K562 (cell line): ENCODE measurements at regions not wholly inside any gene's neighbourhood (a gene's known extent, or its start where the extent isn't known, plus 50 kb on each side); places are given as distances from the start of the nearest gene placed in this dataset.

Source experiments
- ATAC-seq: fragments of 200-7000 bp; cut with Tn5 transposase; 3 replicates; pipeline ENCODE4 v1.9.1; 2020; ENCODE audit warnings: moderate library complexity
- BruUV-seq: library from RNA; stranded (reverse); fragments of 400-500 nt; replicated peaks from 2 replicates; lab custom pipeline; 2021; lab: Mats Ljungman, UMichigan
- CTCF ChIA-PET: fragments of 300-600 bp; formaldehyde crosslinking; extraction: SDS; loops from one replicate; lab custom pipeline; 2021; ENCODE audit warnings: low intra/inter-chr PET ratio; lab: Yijun Ruan, JAX
- POLR2A ChIA-PET: fragments of 300-600, 350-650 bp; sonication (Branson Sonifier 250); formaldehyde crosslinking; extraction: SDS; loops from one replicate; lab custom pipeline; 2021; ENCODE audit warnings: antibody characterized with exemption, inconsistent platforms; lab: Yijun Ruan, JAX
- DNase-seq, 4 experiments: peaks; one replicate each; pipeline versions ENCODE4 v3.0.0 to v3.0.0-alpha.2; 2011 to 2018; ENCODE audit warnings: low spot score in 3 of 4, mixed read lengths in 3 of 4; ENCODE audit errors: extremely low read depth in 1 of 4
- FAIRE-seq: peaks from 2 replicates; lab custom pipeline; 2011; peaks lifted over from hg19 to GRCh38; lab: Jason Lieb, UNC
- H2AFZ ChIP-seq: 2 replicates; pipeline ENCODE4 v1.6.0; 2011; ENCODE audit warnings: low read depth, low read length, control low read depth, inconsistent platforms
- H3K27ac ChIP-seq: fragments of 200-600 bp; 3 replicates; pipeline ENCODE4 v1.8.0; 2011; ENCODE audit warnings: low read depth, mild to moderate bottlenecking, control low read depth, inconsistent platforms, low read length, moderate library complexity, mixed read lengths; ENCODE audit errors: extremely low read depth
- H3K27me3 ChIP-seq, 2 experiments: fragments of 300-600 bp in 1 of 2; 2 replicates in 1 of 2; 3 replicates in 1 of 2; pipeline versions ENCODE4 v1.6.0 to v1.8.0; 2011; ENCODE audit warnings: inconsistent platforms in 2 of 2, low read length in 2 of 2, mild to moderate bottlenecking in 1 of 2, mixed read lengths in 1 of 2, moderate library complexity in 1 of 2; ENCODE audit not compliant: control insufficient read depth in 2 of 2, insufficient read depth in 2 of 2
- H3K36me3 ChIP-seq: fragments of 300-600 bp; 3 replicates; pipeline ENCODE4 v1.8.0; 2011; ENCODE audit warnings: mild to moderate bottlenecking, low read length, inconsistent platforms; ENCODE audit not compliant: control insufficient read depth, insufficient read depth
- H3K4me1 ChIP-seq, 2 experiments: fragments of 200-600 bp in 1 of 2; replicated peaks in 1 of 2; 2 replicates in 1 of 2; 3 replicates in 1 of 2; pipeline versions ENCODE4 v1.5.1 to v1.8.0; 2011; ENCODE audit warnings: inconsistent platforms in 2 of 2, low read length in 2 of 2, mild to moderate bottlenecking in 1 of 2, mixed read lengths in 1 of 2, moderate library complexity in 1 of 2; ENCODE audit not compliant: control insufficient read depth in 2 of 2, insufficient read depth in 2 of 2
- H3K4me2 ChIP-seq: 2 replicates; pipeline ENCODE4 v1.6.1; 2011; ENCODE audit warnings: low read length, control low read depth, inconsistent platforms, mixed read lengths; ENCODE audit not compliant: insufficient read depth
- H3K4me3 ChIP-seq: fragments of 200-600 bp; sonication (generic), shearing (Covaris generic); 2 replicates; pipeline ENCODE4 v1.5.1; 2016; ENCODE audit warnings: control low read depth, inconsistent platforms
- H3K79me2 ChIP-seq: fragments of 200-600 bp; 3 replicates; pipeline ENCODE4 v1.8.0; 2011; ENCODE audit warnings: low read length, inconsistent platforms; ENCODE audit not compliant: control insufficient read depth, insufficient read depth
- H3K9ac ChIP-seq, 2 experiments: 2 replicates each; pipeline versions ENCODE4 v1.6.0 to v1.6.1; 2011; ENCODE audit warnings: low read depth in 2 of 2, low read length in 2 of 2, control low read depth in 1 of 2, inconsistent platforms in 1 of 2, mild to moderate bottlenecking in 1 of 2, mixed read lengths in 1 of 2; ENCODE audit not compliant: insufficient read depth in 1 of 2
- H3K9me1 ChIP-seq: one replicate; pipeline ENCODE4 v1.6.0; 2011; ENCODE audit warnings: inconsistent platforms, mild to moderate bottlenecking, low read length, moderate library complexity; ENCODE audit not compliant: control insufficient read depth, insufficient read depth
- H3K9me3 ChIP-seq: replicated peaks from 2 replicates; pipeline ENCODE4 v1.5.1; 2011; ENCODE audit warnings: low read depth, low read length, inconsistent platforms; ENCODE audit not compliant: control insufficient read depth, insufficient read depth
- H4K20me1 ChIP-seq: replicated peaks from 2 replicates; pipeline ENCODE4 v1.6.1; 2011; ENCODE audit warnings: low read length, inconsistent platforms, mixed read lengths; ENCODE audit not compliant: control insufficient read depth, insufficient read depth
- CBX1 ChIP-seq: sonication (generic); IDR thresholded peaks from 2 replicates; pipeline ENCODE4 v1.6.1; 2016; ENCODE audit warnings: antibody characterized with exemption, low read depth, mild to moderate bottlenecking
- DIDO1 ChIP-seq: fragments of 450-650 bp; IDR thresholded peaks from 2 replicates; pipeline ENCODE4 v1.6.1; 2016; ENCODE audit warnings: low read depth, missing biosample characterization, missing genetic modification characterization
- EP400 ChIP-seq: fragments of 450-650 bp; IDR thresholded peaks from 2 replicates; pipeline ENCODE4 v1.6.1; 2017; ENCODE audit warnings: antibody characterized with exemption, mild to moderate bottlenecking, moderate library complexity
- ETS2 ChIP-seq: IDR thresholded peaks from 2 replicates; pipeline ENCODE4 v1.6.1; 2016; ENCODE audit warnings: borderline replicate concordance, missing genetic modification characterization, mild to moderate bottlenecking, moderate library complexity, missing compliant biosample characterization; ENCODE audit not compliant: poor library complexity, severe bottlenecking
- FOS ChIP-seq: IDR thresholded peaks from 3 replicates; pipeline ENCODE4 v1.6.1; 2011; ENCODE audit not compliant: insufficient read length; ENCODE audit errors: extremely low read depth
- GTF2A2 ChIP-seq: IDR thresholded peaks from 2 replicates; pipeline ENCODE4 v1.6.1; 2016; ENCODE audit warnings: mild to moderate bottlenecking, missing genetic modification characterization, missing compliant biosample characterization
- HDAC8 ChIP-seq: fragments of 450-650 bp; IDR thresholded peaks from 2 replicates; pipeline ENCODE4 v1.6.1; 2016; ENCODE audit warnings: mild to moderate bottlenecking, missing genetic modification characterization, moderate library complexity, missing compliant biosample characterization
- MTA3 ChIP-seq: fragments of 450-650 bp; formaldehyde crosslinking; IDR thresholded peaks from 2 replicates; pipeline ENCODE4 v1.6.1; 2017; ENCODE audit warnings: mild to moderate bottlenecking, borderline replicate concordance
- MYBL2 ChIP-seq, 2 experiments: fragments of 450-650 bp in 1 of 2; sonication (generic) in 1 of 2; formaldehyde crosslinking in 1 of 2; IDR thresholded peaks; 2 replicates each; pipeline versions ENCODE4 v1.6.1 to v1.8.1; 2017 to 2022; ENCODE audit warnings: borderline replicate concordance in 1 of 2, inconsistent platforms in 1 of 2, low read depth in 1 of 2, mild to moderate bottlenecking in 1 of 2, missing genetic modification reagents in 1 of 2, moderate library complexity in 1 of 2
- POLR2G ChIP-seq: fragments of 200-400 bp; formaldehyde crosslinking; IDR thresholded peaks from 2 replicates; pipeline ENCODE4 v1.6.1; 2017; ENCODE audit warnings: low read depth, mild to moderate bottlenecking, antibody characterized with exemption, low read length, moderate library complexity
- RBBP5 ChIP-seq: fragments of 200-600 bp; sonication (generic); IDR thresholded peaks from 2 replicates; pipeline ENCODE4 v1.6.1; 2012; ENCODE audit warnings: borderline replicate concordance, mild to moderate bottlenecking, low read length, control low read depth, inconsistent platforms; ENCODE audit not compliant: insufficient read depth, poor library complexity, severe bottlenecking
- TBL1XR1 ChIP-seq, 2 experiments: IDR thresholded peaks; 2 replicates each; pipeline ENCODE4 v1.6.1; 2012; ENCODE audit warnings: improper control_type of control experiment in 2 of 2, low read length in 2 of 2, mild to moderate bottlenecking in 1 of 2
- TCFL5 ChIP-seq: fragments of 250-450 bp; sonication (Bioruptor Pico); conservative IDR thresholded peaks from 2 replicates; pipeline ENCODE4 v1.6.1; 2021; ENCODE audit warnings: mild to moderate bottlenecking, moderate library complexity, matching md5 sums
- ZKSCAN3 ChIP-seq: fragments of 250-450 bp; sonication (Bioruptor Pico); IDR thresholded peaks from 2 replicates; pipeline ENCODE4 v1.4.0; 2020
- ZNF766 ChIP-seq: fragments of 200-800 bp; sonication (Bioruptor generic); conservative IDR thresholded peaks from 2 replicates; pipeline ENCODE4 v1.6.1; 2016; ENCODE audit warnings: missing genetic modification characterization, missing compliant biosample characterization
- WGBS: fragments of 100-300 bp; shearing (Covaris generic); methylation state at CpG from one replicate; pipeline ENCODE4 v1.1.6; 2016; ENCODE audit warnings: low coverage, mixed read lengths; ENCODE audit not compliant: insufficient coverage; ENCODE audit errors: missing lambda C conversion rate; 5-methylcytosine and 5-hydroxymethylcytosine counted together
- in situ Hi-C: fragments of 300-500 bp; cut with MboI; formaldehyde crosslinking; loops from 4 replicates; pipeline ENCODE4 v1.15.0; 2018; ENCODE audit warnings: inconsistent platforms, mixed read lengths
- intact Hi-C: fragments of 100-400 bp; cut with micrococcal nuclease; formaldehyde crosslinking; loops from 2 replicates; pipeline ENCODE4 v1.14.2; 2022
- TF ChIP-seq, protein P1 (sequence below): fragments of 450-650 bp; formaldehyde crosslinking; IDR thresholded peaks from 2 replicates; pipeline ENCODE4 v1.4.0; 2022; ENCODE audit warnings: missing genetic modification characterization
- TF ChIP-seq, protein P2 (sequence below): fragments of 450-650 bp; conservative IDR thresholded peaks from 2 replicates; pipeline ENCODE4 v1.6.1; 2016; ENCODE audit warnings: missing genetic modification characterization, low read depth, mild to moderate bottlenecking, control low read depth, missing compliant biosample characterization
- TF ChIP-seq, protein P3 (sequence below): sonication (generic); formaldehyde crosslinking; IDR thresholded peaks from 2 replicates; pipeline ENCODE4 v1.8.0; 2022; ENCODE audit warnings: mild to moderate bottlenecking, missing genetic modification reagents
- TF ChIP-seq, protein P4 (sequence below), 2 experiments: fragments of 450-650 bp; IDR thresholded peaks; 2 replicates each; pipeline ENCODE4 v1.6.1; 2016

DNA sequence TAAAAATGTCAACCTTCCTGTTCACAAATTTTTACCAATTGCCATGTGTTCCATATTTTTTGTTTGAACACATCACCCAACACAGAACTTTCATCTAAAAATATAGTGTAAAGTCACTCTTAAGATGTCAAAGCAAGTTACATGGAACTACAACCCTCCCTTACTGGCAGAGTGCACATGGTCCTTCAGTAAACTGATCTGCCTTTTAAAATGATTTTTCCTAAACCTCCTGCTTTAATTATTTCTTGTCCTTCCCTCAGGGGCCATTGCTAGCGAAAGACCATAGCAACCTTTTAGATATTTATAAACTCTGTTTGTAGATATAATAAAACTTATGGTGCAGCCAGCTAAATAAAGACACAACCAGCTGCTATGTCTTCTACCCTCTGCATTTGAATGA is 255.2 kb upstream of the FAR2 start:
- DNase-seq (no peak), ATAC-seq (no peak), FAIRE-seq (no peak)
- H3K4me3 ChIP-seq: no peak overlapping the region
- H4K20me1 ChIP-seq: no peaks in the 10 kb centered on the region
- BruUV-seq: no TSS peak
- CTCF ChIA-PET: no interaction called here
- TF ChIP-seq EP400 (no peak), ZNF766 (CRISPR knock-in tag) (no peak), MTA3 (no peak), HDAC8 (no peak), DIDO1 (no peak), TBL1XR1 (IDR thresholded peaks at IDR 0.05; ENCODE audit: low read length in 2 of 2) (no peak), MYBL2 (IDR thresholded peaks at IDR 0.05; ENCODE audit: low read depth) (no peak), MYBL2 (CRISPR knock-in tag; IDR thresholded peaks at IDR 0.05; ENCODE audit: borderline replicate concordance) (no peak), ETS2 (tag) (no peak), ZKSCAN3 (no peak), GTF2A2 (no peak), RBBP5 (no peak), TCFL5 (no peak), POLR2G (no peak), CBX1 (no peak), FOS (no peak)
- TF ChIP-seq, protein P1, sequence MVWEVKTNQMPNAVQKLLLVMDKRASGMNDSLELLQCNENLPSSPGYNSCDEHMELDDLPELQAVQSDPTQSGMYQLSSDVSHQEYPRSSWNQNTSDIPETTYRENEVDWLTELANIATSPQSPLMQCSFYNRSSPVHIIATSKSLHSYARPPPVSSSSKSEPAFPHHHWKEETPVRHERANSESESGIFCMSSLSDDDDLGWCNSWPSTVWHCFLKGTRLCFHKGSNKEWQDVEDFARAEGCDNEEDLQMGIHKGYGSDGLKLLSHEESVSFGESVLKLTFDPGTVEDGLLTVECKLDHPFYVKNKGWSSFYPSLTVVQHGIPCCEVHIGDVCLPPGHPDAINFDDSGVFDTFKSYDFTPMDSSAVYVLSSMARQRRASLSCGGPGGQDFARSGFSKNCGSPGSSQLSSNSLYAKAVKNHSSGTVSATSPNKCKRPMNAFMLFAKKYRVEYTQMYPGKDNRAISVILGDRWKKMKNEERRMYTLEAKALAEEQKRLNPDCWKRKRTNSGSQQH (CRISPR knock-in tag): no peak
- TF ChIP-seq, protein P2, sequence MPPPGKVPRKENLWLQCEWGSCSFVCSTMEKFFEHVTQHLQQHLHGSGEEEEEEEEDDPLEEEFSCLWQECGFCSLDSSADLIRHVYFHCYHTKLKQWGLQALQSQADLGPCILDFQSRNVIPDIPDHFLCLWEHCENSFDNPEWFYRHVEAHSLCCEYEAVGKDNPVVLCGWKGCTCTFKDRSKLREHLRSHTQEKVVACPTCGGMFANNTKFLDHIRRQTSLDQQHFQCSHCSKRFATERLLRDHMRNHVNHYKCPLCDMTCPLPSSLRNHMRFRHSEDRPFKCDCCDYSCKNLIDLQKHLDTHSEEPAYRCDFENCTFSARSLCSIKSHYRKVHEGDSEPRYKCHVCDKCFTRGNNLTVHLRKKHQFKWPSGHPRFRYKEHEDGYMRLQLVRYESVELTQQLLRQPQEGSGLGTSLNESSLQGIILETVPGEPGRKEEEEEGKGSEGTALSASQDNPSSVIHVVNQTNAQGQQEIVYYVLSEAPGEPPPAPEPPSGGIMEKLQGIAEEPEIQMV (tag): no peak
- TF ChIP-seq, protein P3, sequence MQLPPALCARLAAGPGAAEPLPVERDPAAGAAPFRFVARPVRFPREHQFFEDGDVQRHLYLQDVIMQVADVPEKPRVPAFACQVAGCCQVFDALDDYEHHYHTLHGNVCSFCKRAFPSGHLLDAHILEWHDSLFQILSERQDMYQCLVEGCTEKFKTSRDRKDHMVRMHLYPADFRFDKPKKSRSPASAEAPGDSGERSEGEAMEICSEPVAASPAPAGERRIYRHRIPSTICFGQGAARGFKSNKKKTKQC (CRISPR knock-in tag): no peak
- TF ChIP-seq, protein P4, sequence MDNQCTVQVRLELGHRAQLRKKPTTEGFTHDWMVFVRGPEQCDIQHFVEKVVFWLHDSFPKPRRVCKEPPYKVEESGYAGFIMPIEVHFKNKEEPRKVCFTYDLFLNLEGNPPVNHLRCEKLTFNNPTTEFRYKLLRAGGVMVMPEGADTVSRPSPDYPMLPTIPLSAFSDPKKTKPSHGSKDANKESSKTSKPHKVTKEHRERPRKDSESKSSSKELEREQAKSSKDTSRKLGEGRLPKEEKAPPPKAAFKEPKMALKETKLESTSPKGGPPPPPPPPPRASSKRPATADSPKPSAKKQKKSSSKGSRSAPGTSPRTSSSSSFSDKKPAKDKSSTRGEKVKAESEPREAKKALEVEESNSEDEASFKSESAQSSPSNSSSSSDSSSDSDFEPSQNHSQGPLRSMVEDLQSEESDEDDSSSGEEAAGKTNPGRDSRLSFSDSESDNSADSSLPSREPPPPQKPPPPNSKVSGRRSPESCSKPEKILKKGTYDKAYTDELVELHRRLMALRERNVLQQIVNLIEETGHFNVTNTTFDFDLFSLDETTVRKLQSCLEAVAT (IDR thresholded peaks at IDR 0.05): no peak
- in situ Hi-C loops (no loop called here), intact Hi-C loops (no loop called here)
- no peaks in the 10 kb centered on the region for H3K9me3 ChIP-seq
- H3K9me1 ChIP-seq: no peaks in the 10 kb centered on the region
- POLR2A ChIA-PET: no interaction called here
- no peak overlapping the region for H3K27ac ChIP-seq
- no peaks in the 10 kb centered on the region for H3K36me3 ChIP-seq
- no peak overlapping the region for H2AFZ ChIP-seq
- no peak overlapping the region for H3K4me2 ChIP-seq
- H3K27me3 ChIP-seq: no peaks in the 10 kb centered on the region
- no peak overlapping the region for H3K9ac ChIP-seq
- WGBS: 0% methylated on average over 1 of the region's 1 CpG
- H3K4me1 ChIP-seq: no peaks in the 10 kb centered on the region
- no peaks in the 10 kb centered on the region for H3K79me2 ChIP-seq
